OCI-LY7 (cell line): ENCODE measurements at regions not wholly inside any gene's neighbourhood (a gene's known extent, or its start where the extent isn't known, plus 50 kb on each side); places are given as distances from the start of the nearest gene placed in this dataset.

Experiments
- CTCF ChIP-seq: fragments of 200-600 bp; sonication (generic); conservative IDR thresholded peaks from 2 replicates; pipeline ENCODE4 v1.5.1; 2014; ENCODE audit warnings: mild to moderate bottlenecking, antibody characterized with exemption, low read length, moderate library complexity, mixed read lengths
- EZH2phosphoT487 ChIP-seq: fragments of 200-600 bp; sonication (generic); IDR thresholded peaks from 2 replicates; pipeline ENCODE4 v1.6.1; 2018; ENCODE audit warnings: low read depth, borderline replicate concordance, mild to moderate bottlenecking, mixed run types, antibody characterized with exemption, low read length, moderate library complexity, mixed read lengths

GRCh38 chr5:143525176-143525575 lies 121.7 kb upstream of the NR3C1 start:
- TF ChIP-seq CTCF: no peak
- TF ChIP-seq EZH2phosphoT487: no peak
